Neuron (in vitro differentiated cells): ENCODE measurements at regions not wholly inside any gene's neighbourhood (a gene's known extent, or its start where the extent isn't known, plus 50 kb on each side); places are given as distances from the start of the nearest gene placed in this dataset.
"Not testable (repeated sequence)": the region's sequence is repeated elsewhere in the genome, so short reads cannot be mapped to it uniquely, and the experiment has no call there.

Experiments used
- H2AFZ ChIP-seq: one replicate; pipeline ENCODE4 v1.6.1; 2013; ENCODE audit warnings: low read depth, mild to moderate bottlenecking, inconsistent platforms, low read length, moderate library complexity
- H3K27me3 ChIP-seq: one replicate; pipeline ENCODE4 v1.6.1; 2013; ENCODE audit warnings: low read length; ENCODE audit not compliant: insufficient read depth
- H3K36me3 ChIP-seq: one replicate; pipeline ENCODE4 v1.6.1; 2013; ENCODE audit warnings: low read length; ENCODE audit not compliant: insufficient read depth
- H3K4me1 ChIP-seq: one replicate; pipeline ENCODE4 v1.6.1; 2013; ENCODE audit warnings: low read length; ENCODE audit not compliant: insufficient read depth
- H3K4me3 ChIP-seq: 2 replicates; pipeline ENCODE4 v1.5.1; 2013; ENCODE audit warnings: mild to moderate bottlenecking, low read length, moderate library complexity
- H3K9me3 ChIP-seq: one replicate; pipeline ENCODE4 v1.6.1; 2013; ENCODE audit warnings: low read length

GRCh38 chr7:101758519-101758918 is 58.9 kb upstream of the CUX1 start:
- H3K36me3 ChIP-seq, H3K4me3 ChIP-seq, H3K27me3 ChIP-seq, H3K9me3 ChIP-seq, H3K4me1 ChIP-seq, H2AFZ ChIP-seq: not testable (repeated sequence)

GRCh38 chr7:101764221-101764620 is 53.2 kb upstream of the CUX1 start:
- Histone ChIP-seq H3K4me3 (no peak overlapping the region), H3K9me3 (no peaks in the 10 kb centered on the region), H2AFZ (no peak overlapping the region), H3K27me3 (no peaks in the 10 kb centered on the region), H3K4me1 (no peaks in the 10 kb centered on the region), H3K36me3 (no peaks in the 10 kb centered on the region)

GRCh38 chr7:101767544-101767943 is 49.9 kb upstream of the CUX1 start:
- Histone ChIP-seq H2AFZ (no peak overlapping the region), H3K4me1 (no peaks in the 10 kb centered on the region), H3K36me3 (no peaks in the 10 kb centered on the region), H3K4me3 (no peak overlapping the region), H3K9me3 (no peaks in the 10 kb centered on the region), H3K27me3 (no peaks in the 10 kb centered on the region)
